IMR-90 (cell line): ENCODE measurements at regions not wholly inside any gene's neighbourhood (a gene's known extent, or its start where the extent isn't known, plus 50 kb on each side); places are given as distances from the start of the nearest gene placed in this dataset.

Experiments
- ATAC-seq: fragments of 200-7000 bp; cut with Tn5 transposase; 2 replicates; pipeline ENCODE4 v1.9.1; 2020; ENCODE audit warnings: low read depth, mild to moderate bottlenecking, moderate library complexity
- BruUV-seq: library from RNA; stranded (reverse); fragments of 400-500 nt; replicated peaks from 2 replicates; lab custom pipeline; 2021; lab: Mats Ljungman, UMichigan
- CTCF ChIA-PET: fragments of 300-600 bp; formaldehyde crosslinking; extraction: SDS; loops from one replicate; lab custom pipeline; 2021; ENCODE audit warnings: antibody characterized with exemption; lab: Yijun Ruan, JAX
- POLR2A ChIA-PET: fragments of 300-600 bp; sonication (Branson Sonifier 250); formaldehyde crosslinking; loops from one replicate; lab custom pipeline; 2022; ENCODE audit warnings: antibody characterized with exemption; ENCODE audit not compliant: unreplicated experiment; lab: Charles Lee
- DNase-seq: peaks from one replicate; pipeline ENCODE4 v3.0.0; 2013
- H2AFZ ChIP-seq: replicated peaks from 2 replicates; pipeline ENCODE3; 2013; ENCODE audit warnings: low read length, mild to moderate bottlenecking; ENCODE audit not compliant: poor library complexity
- H2AK5ac ChIP-seq: 2 replicates; pipeline ENCODE4 v1.6.1; 2013; ENCODE audit warnings: low read depth, low read length, inconsistent platforms
- H2AK9ac ChIP-seq: replicated peaks from 2 replicates; pipeline ENCODE3; 2013; ENCODE audit warnings: mild to moderate bottlenecking, low read depth, low read length, moderate library complexity; ENCODE audit not compliant: poor library complexity
- H2BK120ac ChIP-seq: 2 replicates; pipeline ENCODE4 v1.6.1; 2013; ENCODE audit warnings: low read depth, low read length, inconsistent platforms
- H2BK15ac ChIP-seq: 3 replicates; pipeline ENCODE4 v1.6.1; 2013; ENCODE audit warnings: low read depth, low read length, inconsistent platforms
- H2BK20ac ChIP-seq: 2 replicates; pipeline ENCODE4 v1.6.1; 2013; ENCODE audit warnings: low read depth, mild to moderate bottlenecking, inconsistent platforms, low read length, moderate library complexity
- H2BK5ac ChIP-seq: 2 replicates; pipeline ENCODE4 v1.6.1; 2013; ENCODE audit warnings: mild to moderate bottlenecking, low read depth, low read length, inconsistent platforms; ENCODE audit not compliant: poor library complexity, severe bottlenecking
- H3K14ac ChIP-seq: replicated peaks from 2 replicates; pipeline ENCODE4 v1.6.1; 2013; ENCODE audit warnings: low read depth, low read length, inconsistent platforms
- H3K18ac ChIP-seq: 2 replicates; pipeline ENCODE4 v1.6.1; 2013; ENCODE audit warnings: low read depth, low read length, control low read depth
- H3K23ac ChIP-seq: 2 replicates; pipeline ENCODE4 v1.6.1; 2013; ENCODE audit warnings: low read depth, low read length, inconsistent platforms
- H3K27ac ChIP-seq: 2 replicates; pipeline ENCODE4 v1.5.1; 2013; ENCODE audit warnings: mild to moderate bottlenecking, control low read depth, low read length; ENCODE audit not compliant: insufficient read depth
- H3K27me3 ChIP-seq: 2 replicates; pipeline ENCODE4 v1.6.1; 2013; ENCODE audit warnings: low read length; ENCODE audit not compliant: control insufficient read depth, insufficient read depth
- H3K36me3 ChIP-seq: 2 replicates; pipeline ENCODE4 v1.6.1; 2013; ENCODE audit warnings: low read length, mixed read lengths; ENCODE audit not compliant: control insufficient read depth, insufficient read depth
- H3K4ac ChIP-seq: 2 replicates; pipeline ENCODE4 v1.6.1; 2013; ENCODE audit warnings: low read depth, low read length, inconsistent platforms
- H3K4me1 ChIP-seq: 2 replicates; pipeline ENCODE4 v1.6.1; 2013; ENCODE audit warnings: low read length, mixed read lengths; ENCODE audit not compliant: control insufficient read depth, insufficient read depth
- H3K4me2 ChIP-seq: 2 replicates; pipeline ENCODE4 v1.6.1; 2013; ENCODE audit warnings: low read depth, mild to moderate bottlenecking, control low read depth, low read length, moderate library complexity
- H3K4me3 ChIP-seq: 2 replicates; pipeline ENCODE4 v1.5.1; 2013; ENCODE audit warnings: low read depth, mild to moderate bottlenecking, control low read depth, low read length, moderate library complexity; ENCODE audit not compliant: insufficient read depth
- H3K56ac ChIP-seq: 2 replicates; pipeline ENCODE4 v1.6.1; 2013; ENCODE audit warnings: low read length, inconsistent platforms; ENCODE audit not compliant: insufficient read depth; ENCODE audit errors: extremely low read depth
- H3K79me1 ChIP-seq, 2 experiments: 2 replicates each; pipeline ENCODE4 v1.6.1; 2013; ENCODE audit warnings: low read length in 2 of 2, inconsistent platforms in 1 of 2, low read depth in 1 of 2
- H3K9ac ChIP-seq: 2 replicates; pipeline ENCODE4 v1.6.1; 2013; ENCODE audit warnings: low read depth, low read length, control low read depth
- H3K9me1 ChIP-seq: 2 replicates; pipeline ENCODE4 v1.6.1; 2013; ENCODE audit warnings: low read length, inconsistent platforms; ENCODE audit not compliant: insufficient read depth
- H3K9me3 ChIP-seq: 2 replicates; pipeline ENCODE4 v1.6.1; 2013; ENCODE audit warnings: low read length; ENCODE audit not compliant: control insufficient read depth, insufficient read depth
- H4K20me1 ChIP-seq: 2 replicates; pipeline ENCODE4 v1.6.1; 2013; ENCODE audit warnings: low read length, inconsistent platforms; ENCODE audit not compliant: insufficient read depth
- H4K5ac ChIP-seq: 2 replicates; pipeline ENCODE4 v1.6.1; 2013; ENCODE audit warnings: mild to moderate bottlenecking, low read depth, low read length, control low read depth
- H4K8ac ChIP-seq, 2 experiments: 2 replicates each; pipeline ENCODE4 v1.6.1; 2013; ENCODE audit warnings: low read depth in 2 of 2, low read length in 2 of 2, control low read depth in 1 of 2, inconsistent platforms in 1 of 2
- H4K91ac ChIP-seq: 2 replicates; pipeline ENCODE4 v1.6.1; 2013; ENCODE audit warnings: low read depth, low read length, inconsistent platforms; ENCODE audit not compliant: insufficient read depth
- BHLHE40 ChIP-seq: fragments of 150-350 bp; IDR thresholded peaks from 2 replicates; pipeline ENCODE4 v1.6.1; 2016; ENCODE audit warnings: mild to moderate bottlenecking, low read depth, low read length
- CHD1 ChIP-seq: IDR thresholded peaks from 2 replicates; pipeline ENCODE4 v1.6.1; 2012; ENCODE audit warnings: low read depth, low read length, improper control_type of control experiment
- ELK1 ChIP-seq: fragments of 150-350 bp; IDR thresholded peaks from 2 replicates; pipeline ENCODE4 v1.6.1; 2016; ENCODE audit warnings: low read depth, mild to moderate bottlenecking, low read length, moderate library complexity, borderline replicate concordance
- FOS ChIP-seq: fragments of 150-350 bp; IDR thresholded peaks from 2 replicates; pipeline ENCODE4 v1.6.1; 2016; ENCODE audit warnings: low read depth, low read length
- MAFK ChIP-seq: IDR thresholded peaks from 2 replicates; pipeline ENCODE4 v1.6.1; 2012; ENCODE audit warnings: low read depth, low read length, improper control_type of control experiment
- MAZ ChIP-seq: IDR thresholded peaks from 2 replicates; pipeline ENCODE4 v1.6.1; 2012; ENCODE audit warnings: low read depth, mild to moderate bottlenecking, low read length, improper control_type of control experiment, moderate library complexity, borderline replicate concordance
- NFE2L2 ChIP-seq: fragments of 150-350 bp; IDR thresholded peaks from 2 replicates; pipeline ENCODE4 v1.6.1; 2016; ENCODE audit warnings: low read depth, mild to moderate bottlenecking, low read length
- POLR2A ChIP-seq: IDR thresholded peaks from 2 replicates; pipeline ENCODE4 v1.6.1; 2012; ENCODE audit warnings: mild to moderate bottlenecking, low read depth, low read length
- RCOR1 ChIP-seq: IDR thresholded peaks from 2 replicates; pipeline ENCODE4 v1.6.1; 2012; ENCODE audit warnings: mild to moderate bottlenecking, low read length, improper control_type of control experiment; ENCODE audit not compliant: insufficient replicate concordance
- RFX5 ChIP-seq: IDR thresholded peaks from 2 replicates; pipeline ENCODE4 v1.8.0; 2012; ENCODE audit warnings: low read depth, mild to moderate bottlenecking, low read length, moderate library complexity
- SMC3 ChIP-seq: fragments of 150-350 bp; IDR thresholded peaks from 2 replicates; pipeline ENCODE4 v1.6.1; 2016; ENCODE audit warnings: low read depth, mild to moderate bottlenecking, antibody characterized with exemption, low read length, moderate library complexity
- dilution Hi-C: fragments of 300-500 bp; cut with HindIII; formaldehyde crosslinking; loops from one replicate; pipeline ENCODE4 v1.14.3; 2018; ENCODE audit warnings: low sequenced_read_pairs; ENCODE audit not compliant: unreplicated experiment
- in situ Hi-C: fragments of 300-500 bp; cut with MboI; formaldehyde crosslinking; loops from 3 replicates; pipeline ENCODE4 v1.14.3; 2019; ENCODE audit warnings: low sequenced_read_pairs, inconsistent platforms, mixed read lengths
- intact Hi-C: fragments of 100-400 bp; cut with micrococcal nuclease; formaldehyde crosslinking; loops from 2 replicates; pipeline ENCODE4 v1.10.0; 2022
- TF ChIP-seq, protein P1 (sequence below): fragments of 150-350 bp; IDR thresholded peaks from 2 replicates; pipeline ENCODE4 v1.6.1; 2017; ENCODE audit warnings: mild to moderate bottlenecking, antibody characterized with exemption, low read length, low read depth
- TF ChIP-seq, protein P2 (sequence below): conservative IDR thresholded peaks from 2 replicates; pipeline ENCODE4 v1.5.1; 2012; ENCODE audit warnings: mild to moderate bottlenecking, low read depth, low read length, improper control_type of control experiment

DNA sequence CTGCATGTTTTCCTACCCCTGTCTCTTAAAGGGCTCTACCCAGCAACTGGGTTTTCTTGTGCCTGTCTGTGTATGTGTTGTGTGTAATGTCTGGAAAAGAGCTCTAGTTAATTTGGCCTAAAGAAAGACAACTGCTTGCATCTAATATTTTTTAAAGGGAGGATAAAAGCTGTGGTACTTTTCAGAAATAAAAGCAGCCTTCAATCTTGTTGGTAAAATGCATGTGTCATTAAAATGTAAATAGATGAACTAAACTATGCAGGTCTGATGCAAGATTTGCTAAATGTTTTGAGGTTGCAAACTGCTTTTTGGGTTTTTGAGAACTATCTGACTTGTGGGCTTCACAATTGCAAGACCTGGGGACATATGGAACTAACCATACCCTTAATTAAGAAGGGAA lies 445.3 kb downstream of the HTR7 start:
- Histone ChIP-seq H2AK9ac (no peak overlapping the region), H3K4ac (no peak overlapping the region), H4K5ac (no peak overlapping the region; the same call in 1 of the 2 replicates), H2BK20ac (no peak overlapping the region), H3K9ac (no peak overlapping the region), H3K79me1 (no peaks in the 10 kb centered on the region), H3K27ac (no peak overlapping the region), H2BK15ac (no peak overlapping the region), H2BK120ac (peak overlapping the region; percentile 53), H3K9me1 (no peaks in the 10 kb centered on the region), H3K4me1 (peaks cover 5% of the 10 kb centered on the region; the same call in 1 of the 2 replicates), H3K4me3 (no peak overlapping the region), H3K36me3 (no peaks in the 10 kb centered on the region), H4K91ac (no peak overlapping the region), H2AFZ (no peak overlapping the region), H3K4me2 (no peak overlapping the region), H3K18ac (no peak overlapping the region), H3K9me3 (peaks cover 6% of the 10 kb centered on the region; the same call in 1 of the 2 replicates), H4K20me1 (no peaks in the 10 kb centered on the region), H3K23ac (no peak overlapping the region), H2AK5ac (no peak overlapping the region; the same call in 1 of the 2 replicates), H4K8ac (0 out of 4 replicates have a peak overlapping the region, but pooled peaks of 1 of the 2 experiments have one; percentile 0), H3K27me3 (no peaks in the 10 kb centered on the region), H3K14ac (no peak overlapping the region), H3K56ac (peak overlapping the region; percentile 11; the same call in 1 of the 2 replicates), H2BK5ac (no peak overlapping the region)
- DNase-seq (no peak), ATAC-seq (no peak)
- dilution Hi-C loops (no loop called here), intact Hi-C loops (no loop called here), in situ Hi-C loops (no loop called here)
- ChIA-PET POLR2A (no interaction called here), CTCF (no interaction called here)
- no TSS peak for BruUV-seq
- TF ChIP-seq MAFK (no peak), POLR2A (no peak), SMC3 (no peak), RFX5 (no peak), RCOR1 (no peak), FOS (no peak), ELK1 (no peak), NFE2L2 (no peak), MAZ (no peak), BHLHE40 (no peak), CHD1 (no peak)
- TF ChIP-seq, protein P1, sequence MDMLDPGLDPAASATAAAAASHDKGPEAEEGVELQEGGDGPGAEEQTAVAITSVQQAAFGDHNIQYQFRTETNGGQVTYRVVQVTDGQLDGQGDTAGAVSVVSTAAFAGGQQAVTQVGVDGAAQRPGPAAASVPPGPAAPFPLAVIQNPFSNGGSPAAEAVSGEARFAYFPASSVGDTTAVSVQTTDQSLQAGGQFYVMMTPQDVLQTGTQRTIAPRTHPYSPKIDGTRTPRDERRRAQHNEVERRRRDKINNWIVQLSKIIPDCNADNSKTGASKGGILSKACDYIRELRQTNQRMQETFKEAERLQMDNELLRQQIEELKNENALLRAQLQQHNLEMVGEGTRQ, result no peak
- TF ChIP-seq, protein P2, sequence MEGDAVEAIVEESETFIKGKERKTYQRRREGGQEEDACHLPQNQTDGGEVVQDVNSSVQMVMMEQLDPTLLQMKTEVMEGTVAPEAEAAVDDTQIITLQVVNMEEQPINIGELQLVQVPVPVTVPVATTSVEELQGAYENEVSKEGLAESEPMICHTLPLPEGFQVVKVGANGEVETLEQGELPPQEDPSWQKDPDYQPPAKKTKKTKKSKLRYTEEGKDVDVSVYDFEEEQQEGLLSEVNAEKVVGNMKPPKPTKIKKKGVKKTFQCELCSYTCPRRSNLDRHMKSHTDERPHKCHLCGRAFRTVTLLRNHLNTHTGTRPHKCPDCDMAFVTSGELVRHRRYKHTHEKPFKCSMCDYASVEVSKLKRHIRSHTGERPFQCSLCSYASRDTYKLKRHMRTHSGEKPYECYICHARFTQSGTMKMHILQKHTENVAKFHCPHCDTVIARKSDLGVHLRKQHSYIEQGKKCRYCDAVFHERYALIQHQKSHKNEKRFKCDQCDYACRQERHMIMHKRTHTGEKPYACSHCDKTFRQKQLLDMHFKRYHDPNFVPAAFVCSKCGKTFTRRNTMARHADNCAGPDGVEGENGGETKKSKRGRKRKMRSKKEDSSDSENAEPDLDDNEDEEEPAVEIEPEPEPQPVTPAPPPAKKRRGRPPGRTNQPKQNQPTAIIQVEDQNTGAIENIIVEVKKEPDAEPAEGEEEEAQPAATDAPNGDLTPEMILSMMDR, result no peak
